ENCODE measurements at regions not wholly inside any gene's neighbourhood (a gene's known extent, or its start where the extent isn't known, plus 50 kb on each side); places are given as distances from the start of the nearest gene placed in this dataset.

- no peak for TF ChIP-seq CTCF (IDR thresholded peaks at IDR 0.05)
- TF ChIP-seq POLR2A (IDR thresholded peaks at IDR 0.05) = no peak
- no peak for TF ChIP-seq EP300 (IDR thresholded peaks at IDR 0.05)
Observed at GRCh38 chr4:136917312-136918110, 614.8 kb downstream of the PCDH18 start.
